ENCODE measurements at regions not wholly inside any gene's neighbourhood (a gene's known extent, or its start where the extent isn't known, plus 50 kb on each side); places are given as distances from the start of the nearest gene placed in this dataset.

- Histone ChIP-seq H3K4me2 (ENCODE audit: low read depth, low read length) (no peak overlapping the region), H3K9ac (ENCODE audit: insufficient read depth, low read depth, low read length) (no peak overlapping the region), H2AFZ (ENCODE audit: low read length) (no peak overlapping the region), H3K27ac (ENCODE audit: extremely low read length, insufficient read depth, low read length) (no peak overlapping the region), H3K27me3 (ENCODE audit: control insufficient read depth in 1 of 2, insufficient read depth in 2 of 2, low read length in 2 of 2) (peaks cover 0 to 26% of the 10 kb centered on the region in 2 experiments; a peak in 4 of 5 replicates), H3K9me3 (ENCODE audit: low read length) (no peaks in the 10 kb centered on the region), H3K4me3 (replicated peaks in 1 of 3; ENCODE audit: insufficient read depth in 1 of 3, low read depth in 2 of 3, low read length in 3 of 3) (no peak overlapping the region), H3K36me3 (replicated peaks in 1 of 2; ENCODE audit: control insufficient read depth in 1 of 2, insufficient read depth in 2 of 2, low read length in 2 of 2) (no peaks in the 10 kb centered on the region), H4K20me1 (ENCODE audit: insufficient read depth, low read length) (no peaks in the 10 kb centered on the region), H3K79me2 (ENCODE audit: insufficient read depth, low read length) (no peaks in the 10 kb centered on the region), H3K4me1 (ENCODE audit: insufficient read depth, low read length) (no peaks in the 10 kb centered on the region)
- intact Hi-C loops (cut with micrococcal nuclease; ENCODE audit: unreplicated experiment) (no loop called here), in situ Hi-C loops (cut with HindIII; ENCODE audit: extremely low pct_ligation_motif_present, low pct_unique_long_range_greater_than_20kb) (loop anchor here (10.0 kb wide), 1 partner anchor 178 kb away; no protein-coding TSS in a partner anchor)
- BruUV-seq (replicated peaks) = no TSS peak
- no peak for ATAC-seq
- WGBS (ENCODE audit: low lambda C conversion rate) = 13% methylated on average over 4 of the region's 4 CpGs
- ChIA-PET POLR2A (no interaction called here), CTCF (ENCODE audit: low intra/inter-chr PET ratio, low total read pairs) (no interaction called here)
- FAIRE-seq = no peak
- TF ChIP-seq HMGXB4 (CRISPR knock-in tag; IDR thresholded peaks at IDR 0.05; ENCODE audit: borderline replicate concordance in 1 of 2, low read depth in 1 of 2) = no peak
- no peak for TF ChIP-seq ZNF567 (CRISPR knock-in tag; IDR thresholded peaks at IDR 0.05; ENCODE audit: borderline replicate concordance)
- TF ChIP-seq ZNF609 (CRISPR knock-in tag; IDR thresholded peaks at IDR 0.05; ENCODE audit: borderline replicate concordance) = no peak
- TF ChIP-seq ZNF225 (CRISPR knock-in tag; IDR thresholded peaks at IDR 0.05) = no peak
- no peak for TF ChIP-seq ZBTB21 (CRISPR knock-in tag; IDR thresholded peaks at IDR 0.05)
- TF ChIP-seq, protein P1, sequence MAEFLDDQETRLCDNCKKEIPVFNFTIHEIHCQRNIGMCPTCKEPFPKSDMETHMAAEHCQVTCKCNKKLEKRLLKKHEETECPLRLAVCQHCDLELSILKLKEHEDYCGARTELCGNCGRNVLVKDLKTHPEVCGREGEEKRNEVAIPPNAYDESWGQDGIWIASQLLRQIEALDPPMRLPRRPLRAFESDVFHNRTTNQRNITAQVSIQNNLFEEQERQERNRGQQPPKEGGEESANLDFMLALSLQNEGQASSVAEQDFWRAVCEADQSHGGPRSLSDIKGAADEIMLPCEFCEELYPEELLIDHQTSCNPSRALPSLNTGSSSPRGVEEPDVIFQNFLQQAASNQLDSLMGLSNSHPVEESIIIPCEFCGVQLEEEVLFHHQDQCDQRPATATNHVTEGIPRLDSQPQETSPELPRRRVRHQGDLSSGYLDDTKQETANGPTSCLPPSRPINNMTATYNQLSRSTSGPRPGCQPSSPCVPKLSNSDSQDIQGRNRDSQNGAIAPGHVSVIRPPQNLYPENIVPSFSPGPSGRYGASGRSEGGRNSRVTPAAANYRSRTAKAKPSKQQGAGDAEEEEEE (CRISPR knock-in tag; IDR thresholded peaks at IDR 0.05; ENCODE audit: borderline replicate concordance) = no peak
- no peak for TF ChIP-seq JUN (CRISPR knock-in tag; IDR thresholded peaks at IDR 0.05)
- DNase-seq (ENCODE audit: low spot score) = no peak
These were observed 53.2 kb upstream of the SEC11C start for GRCh38 chr18:59086522-59086921.

Measured in HepG2 (cell line).